22Rv1 (cell line): ENCODE measurements at regions not wholly inside any gene's neighbourhood (a gene's known extent, or its start where the extent isn't known, plus 50 kb on each side); places are given as distances from the start of the nearest gene placed in this dataset.
A peak's percentile ranks its signal among the peaks of the same experiment; 100 is the strongest.

Source experiments
- H3K27ac ChIP-seq: fragments of 450-650 bp; 2 replicates; pipeline ENCODE4 v1.5.1; 2017
- CTCF ChIP-seq: fragments of 450-650 bp; IDR thresholded peaks from 2 replicates; pipeline ENCODE4 v1.5.1; 2017; ENCODE audit warnings: mild to moderate bottlenecking
- ZFX ChIP-seq: fragments of 450-650 bp; IDR thresholded peaks from 2 replicates; pipeline ENCODE4 v1.6.1; 2017; ENCODE audit warnings: antibody characterized with exemption, borderline replicate concordance

- no peak for TF ChIP-seq ZFX
- TF ChIP-seq CTCF: peak; percentile 84
- no peak overlapping the region for H3K27ac ChIP-seq
Observed at GRCh38 chr9:28774433-28775235, 1201.4 kb upstream of the C9orf72 start.

GRCh38 chr9:28779243-28779642 lies 1206.0 kb upstream of the C9orf72 start:
- no peak for TF ChIP-seq ZFX
- no peak for TF ChIP-seq CTCF
- no peak overlapping the region for H3K27ac ChIP-seq

- H3K27ac ChIP-seq: no peak overlapping the region
- TF ChIP-seq CTCF: no peak
- no peak for TF ChIP-seq ZFX
Observed at GRCh38 chr9:28781481-28781880, 1208.2 kb upstream of the C9orf72 start.

GRCh38 chr9:28782630-28783029 lies 1209.3 kb upstream of the C9orf72 start:
- H3K27ac ChIP-seq: no peak overlapping the region
- TF ChIP-seq CTCF: no peak
- no peak for TF ChIP-seq ZFX

GRCh38 chr9:28792716-28793115 lies 1219.4 kb upstream of the C9orf72 start:
- TF ChIP-seq CTCF (no peak), ZFX (no peak)
- no peak overlapping the region for H3K27ac ChIP-seq

- no peak for TF ChIP-seq ZFX
- no peak overlapping the region for H3K27ac ChIP-seq
Observed at GRCh38 chr9:28799876-28800275, 1226.6 kb upstream of the C9orf72 start.

GRCh38 chr9:28801144-28801799 lies 1228.0 kb upstream of the C9orf72 start:
- H3K27ac ChIP-seq: no peak overlapping the region

More at GRCh38 chr9:28801144-28801799, 1228.0 kb upstream of the C9orf72 start:
- TF ChIP-seq CTCF (no peak), ZFX (no peak)
